ENCODE measurements at regions not wholly inside any gene's neighbourhood (a gene's known extent, or its start where the extent isn't known, plus 50 kb on each side); places are given as distances from the start of the nearest gene placed in this dataset.

DNA sequence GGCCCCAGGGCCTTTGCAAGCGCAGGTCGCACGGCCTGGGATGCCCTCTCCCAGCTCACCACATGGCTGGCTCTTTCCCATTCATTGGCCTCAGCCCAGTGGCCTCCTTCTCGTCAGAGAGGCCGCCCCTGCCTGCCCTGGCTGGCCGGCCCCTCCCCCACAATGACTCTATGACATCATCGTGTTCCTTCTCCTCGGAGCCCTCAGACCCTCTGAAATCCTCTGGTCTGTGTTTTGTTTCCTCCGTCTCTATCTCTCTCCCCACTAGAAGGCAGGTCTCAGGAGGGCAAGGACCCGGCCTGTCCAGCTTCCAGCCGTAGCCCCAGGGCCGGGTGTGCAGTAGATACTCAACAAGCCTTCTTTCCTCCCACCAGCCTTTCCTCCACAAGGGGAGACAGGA lies 164.8 kb upstream of the FOXF1 start:
- TF ChIP-seq, protein P1, sequence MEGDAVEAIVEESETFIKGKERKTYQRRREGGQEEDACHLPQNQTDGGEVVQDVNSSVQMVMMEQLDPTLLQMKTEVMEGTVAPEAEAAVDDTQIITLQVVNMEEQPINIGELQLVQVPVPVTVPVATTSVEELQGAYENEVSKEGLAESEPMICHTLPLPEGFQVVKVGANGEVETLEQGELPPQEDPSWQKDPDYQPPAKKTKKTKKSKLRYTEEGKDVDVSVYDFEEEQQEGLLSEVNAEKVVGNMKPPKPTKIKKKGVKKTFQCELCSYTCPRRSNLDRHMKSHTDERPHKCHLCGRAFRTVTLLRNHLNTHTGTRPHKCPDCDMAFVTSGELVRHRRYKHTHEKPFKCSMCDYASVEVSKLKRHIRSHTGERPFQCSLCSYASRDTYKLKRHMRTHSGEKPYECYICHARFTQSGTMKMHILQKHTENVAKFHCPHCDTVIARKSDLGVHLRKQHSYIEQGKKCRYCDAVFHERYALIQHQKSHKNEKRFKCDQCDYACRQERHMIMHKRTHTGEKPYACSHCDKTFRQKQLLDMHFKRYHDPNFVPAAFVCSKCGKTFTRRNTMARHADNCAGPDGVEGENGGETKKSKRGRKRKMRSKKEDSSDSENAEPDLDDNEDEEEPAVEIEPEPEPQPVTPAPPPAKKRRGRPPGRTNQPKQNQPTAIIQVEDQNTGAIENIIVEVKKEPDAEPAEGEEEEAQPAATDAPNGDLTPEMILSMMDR (IDR thresholded peaks at IDR 0.05; ENCODE audit: control insufficient read depth, extremely low read depth, insufficient read depth), result no peak
- no peak overlapping the region for H3K4me3 ChIP-seq (ENCODE audit: low read depth, low read length)
- no peak for DNase-seq (ENCODE audit: low read depth)

DNA sequence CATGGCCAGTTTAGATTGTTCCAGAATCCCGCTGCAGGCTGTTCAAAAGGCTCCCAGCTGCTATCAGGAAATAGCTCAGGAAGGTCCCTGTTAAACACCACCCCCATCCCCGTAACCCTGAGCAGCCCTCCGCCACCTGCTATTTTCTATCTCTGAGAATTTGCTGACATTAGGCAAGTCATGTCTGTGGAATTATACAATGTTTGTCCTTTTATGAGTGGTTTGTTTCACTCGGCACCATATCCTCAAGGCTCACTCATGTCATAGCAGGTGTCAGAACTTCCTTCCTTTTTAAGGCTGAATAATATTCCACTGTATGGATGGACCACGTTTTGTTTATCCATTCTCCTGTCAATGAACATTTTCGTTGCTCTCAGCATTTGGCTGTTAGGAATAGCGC lies 164.3 kb upstream of the FOXF1 start:
- TF ChIP-seq, protein P1 (IDR thresholded peaks at IDR 0.05; ENCODE audit: control insufficient read depth, extremely low read depth, insufficient read depth), result no peak
- no peak for DNase-seq (ENCODE audit: low read depth)
- H3K4me3 ChIP-seq (ENCODE audit: low read depth, low read length), result no peak overlapping the region

DNA sequence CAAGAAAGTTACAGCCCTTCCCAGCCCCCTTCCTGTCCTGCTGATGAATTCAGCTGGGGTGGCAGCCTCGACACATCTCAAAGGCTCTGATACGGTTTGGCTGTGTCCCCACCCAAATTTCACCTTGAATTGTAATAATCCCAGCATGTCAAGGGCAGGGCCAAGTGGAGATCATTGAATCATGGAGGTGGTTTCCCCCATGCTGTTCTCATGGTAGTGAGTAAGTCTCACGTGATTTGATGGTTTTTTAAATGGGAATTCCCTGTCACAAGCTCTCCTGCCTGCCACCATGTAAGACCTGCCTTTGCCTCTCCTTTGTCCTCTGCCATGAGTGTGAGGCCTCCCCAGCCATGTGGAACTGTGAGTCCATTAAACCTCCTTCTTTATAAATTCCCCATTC lies 163.2 kb upstream of the FOXF1 start:
- no peak for DNase-seq (ENCODE audit: low read depth)
- TF ChIP-seq, protein P1 (IDR thresholded peaks at IDR 0.05; ENCODE audit: control insufficient read depth, extremely low read depth, insufficient read depth), result no peak
- H3K4me3 ChIP-seq (ENCODE audit: low read depth, low read length), result no peak overlapping the region

DNA sequence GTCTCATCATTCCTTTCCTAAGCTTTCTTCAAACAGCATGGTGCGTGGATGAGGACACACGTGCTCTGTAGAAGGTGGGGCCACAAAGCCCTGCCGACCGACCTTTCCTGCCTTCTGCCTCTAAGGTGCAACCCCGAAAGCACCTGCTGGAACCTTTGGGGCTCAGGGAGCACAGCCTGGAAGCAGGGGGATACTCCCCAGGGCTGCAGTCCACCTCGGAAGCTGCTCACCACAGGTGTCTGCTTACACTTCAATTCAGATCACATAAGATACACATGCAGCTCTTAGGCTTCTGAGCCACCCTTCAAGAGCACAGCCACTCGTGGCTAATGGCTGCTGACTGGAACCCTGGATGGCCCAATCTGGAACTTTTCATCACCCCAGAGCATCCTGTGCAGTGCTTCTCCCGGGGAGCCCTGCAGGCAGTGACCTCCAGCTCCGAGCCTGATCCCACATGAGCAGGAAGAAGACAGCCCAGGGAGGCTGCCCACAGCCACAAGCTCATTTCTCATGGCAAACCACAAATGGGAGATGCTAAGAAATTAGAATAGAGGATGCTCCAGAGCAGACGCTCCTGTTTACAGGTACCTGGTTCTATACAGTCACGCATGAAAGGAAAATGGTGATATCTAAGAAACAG lies 162.3 kb upstream of the FOXF1 start:
- TF ChIP-seq, protein P1 (IDR thresholded peaks at IDR 0.05; ENCODE audit: control insufficient read depth, extremely low read depth, insufficient read depth), result no peak
- DNase-seq (ENCODE audit: low read depth), result no peak
- H3K4me3 ChIP-seq (ENCODE audit: low read depth, low read length), result no peak overlapping the region

DNA sequence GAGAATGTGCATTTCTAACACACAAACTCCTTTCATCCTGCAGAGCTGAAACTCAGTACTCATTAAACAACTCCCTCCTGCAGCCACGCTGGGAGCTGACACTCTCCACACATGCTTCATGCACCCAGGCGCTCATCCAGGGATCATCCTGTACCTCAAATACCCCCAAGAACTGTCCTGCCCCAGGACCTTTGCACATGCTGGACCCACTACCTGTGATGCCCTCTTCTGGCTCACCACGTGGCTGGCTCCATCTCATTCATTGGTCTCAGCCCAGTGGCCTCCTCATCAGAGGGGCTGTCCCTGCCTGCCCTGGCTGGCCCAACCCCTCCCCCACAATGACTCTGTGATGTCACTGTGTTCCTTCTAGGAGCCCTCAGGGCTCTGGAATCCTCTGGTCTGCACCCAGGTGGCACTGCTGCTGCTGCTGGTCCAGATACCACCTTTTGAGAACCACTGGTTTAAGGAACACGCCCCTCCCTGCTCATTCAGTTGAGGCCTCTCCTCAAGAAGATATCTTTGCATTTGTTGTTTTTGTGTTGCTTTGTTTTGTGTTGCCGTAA lies 160.9 kb upstream of the FOXF1 start:
- DNase-seq (ENCODE audit: low read depth), result no peak
- no peak overlapping the region for H3K4me3 ChIP-seq (ENCODE audit: low read depth, low read length)
- TF ChIP-seq, protein P1 (IDR thresholded peaks at IDR 0.05; ENCODE audit: control insufficient read depth, extremely low read depth, insufficient read depth), result no peak

DNA sequence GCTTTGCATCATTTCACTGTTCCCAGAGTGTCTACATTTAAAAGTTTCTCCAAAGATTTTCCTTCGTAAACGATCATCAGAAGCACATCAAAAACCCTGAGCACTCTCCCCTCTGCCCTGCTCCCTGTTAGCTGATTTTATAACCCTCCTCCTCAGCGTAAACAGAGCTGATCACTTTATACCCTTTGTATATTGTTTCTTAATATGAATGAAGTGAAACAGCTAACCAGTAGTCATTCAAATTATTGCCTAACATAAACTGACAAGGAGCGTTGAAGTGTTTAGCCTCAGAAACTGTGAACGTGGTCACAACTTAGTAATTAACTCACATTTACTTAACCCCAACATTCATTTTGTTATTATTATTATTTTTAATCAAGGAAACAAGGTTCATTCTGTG lies 160.0 kb upstream of the FOXF1 start:
- TF ChIP-seq, protein P1 (IDR thresholded peaks at IDR 0.05; ENCODE audit: control insufficient read depth, extremely low read depth, insufficient read depth), result no peak
- DNase-seq (ENCODE audit: low read depth), result no peak
- no peak overlapping the region for H3K4me3 ChIP-seq (ENCODE audit: low read depth, low read length)
